T-cell (primary cell): ENCODE measurements at regions not wholly inside any gene's neighbourhood (a gene's known extent, or its start where the extent isn't known, plus 50 kb on each side); places are given as distances from the start of the nearest gene placed in this dataset.

Source experiments
- ATAC-seq, 4 experiments: fragments of 200-7000 bp in 3 of 4; fragments of 150-1000 bp in 1 of 4; cut with Tn5 transposase; replicated peaks in 1 of 4; 1 replicate in 3 of 4; 2 replicates in 1 of 4; pipeline ENCODE4 v1.10.0; 2021; ENCODE audit warnings: moderate library complexity in 3 of 4, mild to moderate bottlenecking in 2 of 4, moderate number of reproducible peaks in 1 of 4
- CTCF ChIA-PET, 2 donors: fragments of 300-600 bp; sonication (Branson Sonifier 250); formaldehyde crosslinking; loops; one replicate each; lab custom pipeline; 2022; ENCODE audit warnings: antibody characterized with exemption in 2 of 2; lab: Charles Lee
- POLR2A ChIA-PET, 2 donors: fragments of 300-600 bp; sonication (Branson Sonifier 250); formaldehyde crosslinking; loops; one replicate each; lab custom pipeline; 2022; ENCODE audit warnings: antibody characterized with exemption in 2 of 2; lab: Charles Lee
- DNase-seq, 35 experiments: peaks; one replicate each; pipeline versions ENCODE4 v3.0.0 to v3.0.0-alpha.2; 2013 to 2023
- H3K27ac ChIP-seq: one replicate; pipeline ENCODE4 v1.5.1; 2013; ENCODE audit warnings: low read length
- H3K27me3 ChIP-seq, 2 experiments: replicated peaks in 1 of 2; 1 replicate in 1 of 2; 2 replicates in 1 of 2; pipeline versions ENCODE4 v1.6.1 to v1.7.0; 2013; ENCODE audit warnings: low read length in 1 of 2, mixed read lengths in 1 of 2; ENCODE audit not compliant: control insufficient read depth in 2 of 2, insufficient read depth in 2 of 2; ENCODE audit errors: extremely low read depth in 1 of 2
- H3K36me3 ChIP-seq, 2 donors: 1 replicate in 1 of 2; 2 replicates in 1 of 2; pipeline versions ENCODE4 v1.6.1 to v1.7.0; 2013; ENCODE audit warnings: low read length in 1 of 2; ENCODE audit not compliant: control insufficient read depth in 2 of 2, insufficient read depth in 1 of 2; ENCODE audit errors: extremely low read depth in 1 of 2
- H3K4me1 ChIP-seq, 2 experiments: 1 replicate in 1 of 2; 2 replicates in 1 of 2; pipeline versions ENCODE4 v1.6.1 to v1.7.0; 2013; ENCODE audit warnings: low read length in 2 of 2, mixed read lengths in 1 of 2; ENCODE audit not compliant: insufficient read depth in 2 of 2, control insufficient read depth in 1 of 2; ENCODE audit errors: extremely low read depth in 1 of 2
- H3K4me3 ChIP-seq, 2 donors: 1 replicate in 1 of 2; 2 replicates in 1 of 2; pipeline versions ENCODE4 v1.5.1 to v1.7.0; 2013; ENCODE audit warnings: mild to moderate bottlenecking in 2 of 2, low read length in 1 of 2, moderate library complexity in 1 of 2; ENCODE audit not compliant: control insufficient read depth in 1 of 2; ENCODE audit errors: extremely low read depth in 1 of 2
- H3K9me3 ChIP-seq: 2 replicates; pipeline ENCODE4 v1.7.0; 2013
- H3K27ac Mint-ChIP-seq, 2 donors: one replicate each; pipeline ENCODE4 v1.8.0; 2020 to 2021; ENCODE audit warnings: mild to moderate bottlenecking in 2 of 2, mixed read lengths in 2 of 2
- H3K27me3 Mint-ChIP-seq, 2 donors: one replicate each; pipeline ENCODE4 v1.8.0; 2021 to 2022; ENCODE audit warnings: mixed read lengths in 2 of 2
- H3K36me3 Mint-ChIP-seq: one replicate; pipeline ENCODE4 v1.8.0; 2021; ENCODE audit warnings: mixed read lengths
- H3K4me1 Mint-ChIP-seq, 3 donors: one replicate each; pipeline ENCODE4 v1.8.0; 2020 to 2022; ENCODE audit warnings: mixed read lengths in 3 of 3, mild to moderate bottlenecking in 1 of 3
- H3K4me3 Mint-ChIP-seq, 3 donors: one replicate each; pipeline ENCODE4 v1.8.0; 2020 to 2022; ENCODE audit warnings: mild to moderate bottlenecking in 3 of 3, mixed read lengths in 3 of 3, moderate library complexity in 3 of 3
- H3K9me3 Mint-ChIP-seq, 3 donors: one replicate each; pipeline ENCODE4 v1.8.0; 2020 to 2022; ENCODE audit warnings: mixed read lengths in 3 of 3
- WGBS: methylation state at CpG from one replicate; pipeline ENCODE4 v1.1.5; 2013; ENCODE audit warnings: missing lambda C conversion rate; ENCODE audit not compliant: insufficient coverage; 5-methylcytosine and 5-hydroxymethylcytosine counted together

- Mint-ChIP-seq H3K27ac (no peak overlapping the region), H3K9me3 (no peaks in the 10 kb centered on the region), H3K36me3 (no peaks in the 10 kb centered on the region), H3K27me3 (no peaks in the 10 kb centered on the region), H3K4me1 (peaks cover 9 to 24% (median 12%) of the 10 kb centered on the region in 3 donors), H3K4me3 (no peak overlapping the region)
- Histone ChIP-seq H3K27ac (no peak overlapping the region), H3K4me3 (no peak overlapping the region), H3K36me3 (no peaks in the 10 kb centered on the region), H3K4me1 (no peaks in the 10 kb centered on the region), H3K27me3 (peaks cover 0 to 3% of the 10 kb centered on the region in 2 experiments), H3K9me3 (no peaks in the 10 kb centered on the region)
- ATAC-seq (no peak), DNase-seq (no peak)
- ChIA-PET POLR2A (no interaction called here), CTCF (no interaction called here)
- WGBS = no CpG with 5 or more reads among the region's 1 CpG
These were observed 59.8 kb upstream of the GDF10 start for GRCh38 chr10:47240173-47240572.

- ATAC-seq (no peak), DNase-seq (no peak)
- no peaks in the 10 kb centered on the region for H3K4me1 ChIP-seq
- 100% methylated on average over 1 of the region's 2 CpGs for WGBS
- Mint-ChIP-seq H3K27me3 (no peaks in the 10 kb centered on the region), H3K4me3 (no peak overlapping the region), H3K4me1 (peaks cover 9 to 24% (median 12%) of the 10 kb centered on the region in 3 donors), H3K27ac (no peak overlapping the region), H3K36me3 (no peaks in the 10 kb centered on the region), H3K9me3 (no peaks in the 10 kb centered on the region)
- ChIA-PET POLR2A (no interaction called here), CTCF (no interaction called here)
- H3K27ac ChIP-seq = no peak overlapping the region
- no peaks in the 10 kb centered on the region for H3K36me3 ChIP-seq
- peaks cover 0 to 7% of the 10 kb centered on the region in 2 experiments for H3K27me3 ChIP-seq
- H3K4me3 ChIP-seq = no peak overlapping the region
- no peaks in the 10 kb centered on the region for H3K9me3 ChIP-seq
These were observed 58.7 kb upstream of the GDF10 start for GRCh38 chr10:47241256-47241655.

- Histone ChIP-seq H3K4me3 (no peak overlapping the region), H3K27me3 (peaks cover 0 to 10% of the 10 kb centered on the region in 2 experiments), H3K27ac (no peak overlapping the region), H3K36me3 (no peaks in the 10 kb centered on the region), H3K9me3 (no peaks in the 10 kb centered on the region), H3K4me1 (no peaks in the 10 kb centered on the region)
- ChIA-PET CTCF (no interaction called here), POLR2A (no interaction called here)
- Mint-ChIP-seq H3K9me3 (no peaks in the 10 kb centered on the region), H3K4me3 (no peak overlapping the region), H3K27ac (peak overlapping the region in 1 of 2 donors; percentile 40), H3K4me1 (peaks cover 9 to 29% (median 12%) of the 10 kb centered on the region in 3 donors), H3K27me3 (no peaks in the 10 kb centered on the region), H3K36me3 (no peaks in the 10 kb centered on the region)
- WGBS = 87% methylated on average over 3 of the region's 9 CpGs
- DNase-seq (no peak), ATAC-seq (no peak)
These were observed 57.8 kb upstream of the GDF10 start for GRCh38 chr10:47241946-47242867.

- Histone ChIP-seq H3K27ac (no peak overlapping the region), H3K36me3 (no peaks in the 10 kb centered on the region), H3K4me3 (no peak overlapping the region), H3K9me3 (no peaks in the 10 kb centered on the region), H3K4me1 (peaks cover 0 to 3% of the 10 kb centered on the region in 2 experiments), H3K27me3 (peaks cover 0 to 10% of the 10 kb centered on the region in 2 experiments)
- no peaks in the 10 kb centered on the region for H3K27me3 Mint-ChIP-seq
- no peak overlapping the region for H3K4me3 Mint-ChIP-seq
- DNase-seq (no peak), ATAC-seq (no peak)
- H3K9me3 Mint-ChIP-seq = no peaks in the 10 kb centered on the region
- ChIA-PET POLR2A (no interaction called here), CTCF (no interaction called here)
- H3K27ac Mint-ChIP-seq = no peak overlapping the region
- 94% methylated on average over 3 of the region's 4 CpGs for WGBS
- H3K4me1 Mint-ChIP-seq = peaks cover 12 to 34% (median 15%) of the 10 kb centered on the region in 3 donors
- H3K36me3 Mint-ChIP-seq = no peaks in the 10 kb centered on the region
These were observed 56.6 kb upstream of the GDF10 start for GRCh38 chr10:47243356-47243755.

GRCh38 chr10:47243791-47244190 lies 56.2 kb upstream of the GDF10 start:
- no peak for ATAC-seq
- H3K36me3 Mint-ChIP-seq = no peaks in the 10 kb centered on the region
- Histone ChIP-seq H3K27me3 (peaks cover 0 to 10% of the 10 kb centered on the region in 2 experiments), H3K36me3 (no peaks in the 10 kb centered on the region), H3K27ac (no peak overlapping the region), H3K4me3 (no peak overlapping the region), H3K4me1 (peaks cover 0 to 6% of the 10 kb centered on the region in 2 experiments), H3K9me3 (no peaks in the 10 kb centered on the region)
- no peak overlapping the region for H3K4me3 Mint-ChIP-seq
- no peak for DNase-seq
- no peak overlapping the region for H3K27ac Mint-ChIP-seq
- H3K27me3 Mint-ChIP-seq = no peaks in the 10 kb centered on the region
- ChIA-PET POLR2A (no interaction called here), CTCF (no interaction called here)
- no peaks in the 10 kb centered on the region for H3K9me3 Mint-ChIP-seq
- 79% methylated on average over 4 of the region's 4 CpGs for WGBS
- peaks cover 16 to 38% (median 17%) of the 10 kb centered on the region in 3 donors for H3K4me1 Mint-ChIP-seq

- Histone ChIP-seq H3K27ac (no peak overlapping the region), H3K4me1 (peaks cover 0 to 6% of the 10 kb centered on the region in 2 experiments), H3K36me3 (no peaks in the 10 kb centered on the region), H3K4me3 (no peak overlapping the region), H3K27me3 (peaks cover 0 to 10% of the 10 kb centered on the region in 2 experiments), H3K9me3 (no peaks in the 10 kb centered on the region)
- 79% methylated on average over 9 of the region's 15 CpGs for WGBS
- ATAC-seq (no peak), DNase-seq (no peak)
- ChIA-PET CTCF (no interaction called here), POLR2A (no interaction called here)
- Mint-ChIP-seq H3K4me1 (peaks cover 12 to 37% (median 14%) of the 10 kb centered on the region in 3 donors), H3K9me3 (no peaks in the 10 kb centered on the region), H3K36me3 (no peaks in the 10 kb centered on the region), H3K4me3 (no peak overlapping the region), H3K27ac (no peak overlapping the region), H3K27me3 (no peaks in the 10 kb centered on the region)
These were observed 55.2 kb upstream of the GDF10 start for GRCh38 chr10:47244560-47245500.
